ENCODE measurements at regions not wholly inside any gene's neighbourhood (a gene's known extent, or its start where the extent isn't known, plus 50 kb on each side); places are given as distances from the start of the nearest gene placed in this dataset.

DNA sequence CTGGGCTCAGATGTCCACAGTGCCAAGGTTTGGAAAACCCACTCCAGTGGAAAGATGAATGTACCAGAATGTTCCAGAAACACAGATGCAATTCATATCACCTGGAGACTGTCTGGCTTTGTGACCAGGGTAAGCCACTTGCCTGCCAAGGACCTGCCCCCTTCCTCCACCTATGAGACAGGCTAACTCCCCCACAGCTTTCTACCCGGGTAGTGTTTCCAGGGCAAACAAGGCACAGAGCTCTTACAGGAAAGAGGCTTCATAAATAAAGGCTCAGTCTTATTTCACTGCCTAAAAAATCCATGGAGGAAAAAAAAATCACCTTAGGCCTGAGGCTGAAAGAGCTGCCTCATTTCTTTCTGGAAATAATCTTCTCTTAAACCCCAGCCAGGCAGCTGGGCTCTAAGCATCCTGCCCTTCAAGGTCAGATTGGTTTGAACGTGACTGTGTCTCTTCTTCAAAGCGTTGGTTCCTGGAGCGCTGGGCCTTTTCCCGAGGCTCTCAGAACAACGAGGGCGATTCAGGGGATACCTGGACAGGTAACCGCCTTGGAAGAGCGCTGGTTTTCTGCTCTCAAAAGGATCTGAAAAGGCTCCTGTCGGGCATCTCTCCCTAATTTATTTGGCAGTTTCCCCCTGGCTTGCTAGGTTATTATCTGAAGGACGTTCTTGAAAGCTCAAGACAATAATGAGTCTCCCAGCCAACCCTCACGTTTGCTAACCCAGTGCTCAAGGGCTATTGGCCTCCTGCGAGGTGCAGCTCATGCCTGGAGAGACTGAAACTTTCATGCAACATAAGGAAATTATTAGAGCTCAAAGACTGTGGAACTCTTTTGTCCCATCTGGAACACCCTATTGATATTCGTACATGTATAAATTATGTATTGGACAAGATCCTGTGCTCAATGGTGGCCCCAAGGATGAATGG lies 199.2 kb upstream of the PMEPA1 start:
- no peak for DNase-seq

DNA sequence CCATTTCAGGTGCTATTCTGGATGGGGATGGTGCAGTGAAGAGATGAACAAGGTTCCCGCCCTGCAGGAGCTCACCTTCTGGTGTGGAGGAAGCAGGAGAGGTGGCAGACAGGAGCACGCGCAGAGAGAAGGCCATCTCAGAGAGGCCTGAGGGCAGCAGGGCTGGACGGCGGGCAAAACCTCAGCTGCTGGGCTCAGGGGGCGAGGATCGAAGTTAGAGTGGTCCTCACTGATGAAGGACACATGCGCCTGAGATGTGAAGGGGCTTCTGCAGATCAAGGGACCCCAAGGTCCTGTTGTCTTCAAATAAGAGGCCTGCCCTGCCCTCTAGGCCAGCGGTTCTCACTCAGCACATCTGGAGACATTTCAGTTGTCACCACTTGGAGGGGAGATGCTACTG lies 198.4 kb upstream of the PMEPA1 start:
- DNase-seq: no peak

DNA sequence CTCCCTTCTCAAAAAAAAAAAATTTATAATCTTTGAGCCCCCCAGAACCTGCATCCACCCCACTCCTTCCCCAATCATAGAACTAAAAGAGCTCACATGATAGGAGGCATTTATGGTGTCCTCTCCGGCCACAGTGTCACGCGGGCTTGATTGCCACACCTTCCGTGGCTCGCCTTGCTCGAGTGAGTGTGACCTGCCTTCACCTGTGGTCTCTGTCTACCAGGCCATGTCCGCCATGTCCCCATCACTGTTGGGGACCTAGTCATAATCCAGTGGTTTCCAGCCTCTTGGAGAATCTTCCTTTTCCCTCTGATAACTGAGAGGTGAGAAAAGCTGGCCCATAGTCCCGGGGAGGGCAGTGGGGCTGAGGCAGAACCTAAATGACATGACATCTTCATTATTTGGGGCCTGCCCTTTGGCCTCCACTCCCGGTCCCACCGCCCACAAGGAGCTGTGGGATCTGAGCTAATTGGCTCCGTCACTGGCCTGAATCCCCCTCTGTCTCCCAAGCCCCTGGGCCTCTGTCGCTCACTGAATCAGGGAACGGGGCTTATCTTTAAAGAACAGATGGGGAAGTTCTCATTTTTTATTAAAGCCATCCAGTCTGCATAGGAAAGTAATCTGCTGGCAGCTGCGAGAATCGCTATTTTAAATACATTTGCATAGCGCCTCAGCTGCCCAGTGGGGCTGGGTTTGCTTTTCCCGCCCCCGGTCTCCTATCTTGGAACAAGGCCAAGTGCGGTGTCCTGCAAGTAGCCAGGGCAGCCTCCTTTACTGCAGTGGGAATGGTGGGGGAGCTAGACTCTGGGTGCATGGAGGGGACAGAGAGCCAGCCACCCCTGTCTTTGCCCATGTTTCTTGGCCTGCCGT lies 197.6 kb upstream of the PMEPA1 start:
- no peak for DNase-seq

DNA sequence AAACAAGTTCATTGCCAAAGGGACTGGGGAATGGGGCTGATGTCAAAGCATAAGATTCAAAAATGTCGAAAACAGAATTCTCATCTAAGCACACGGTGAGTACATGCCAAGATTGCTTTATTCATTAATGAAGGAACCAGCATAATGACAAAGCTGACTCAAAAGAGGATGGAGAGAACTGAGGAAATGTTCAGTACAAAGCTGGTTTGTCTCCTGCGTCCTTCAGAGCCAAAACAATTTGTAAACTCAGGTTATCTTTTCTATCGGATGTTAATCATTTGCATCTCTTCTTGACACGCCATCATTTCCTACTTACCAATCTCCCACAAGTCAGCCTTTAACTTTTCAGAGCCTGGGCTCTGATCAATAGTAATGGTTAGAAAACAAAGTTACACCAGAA lies 195.6 kb upstream of the PMEPA1 start:
- DNase-seq: no peak

DNA sequence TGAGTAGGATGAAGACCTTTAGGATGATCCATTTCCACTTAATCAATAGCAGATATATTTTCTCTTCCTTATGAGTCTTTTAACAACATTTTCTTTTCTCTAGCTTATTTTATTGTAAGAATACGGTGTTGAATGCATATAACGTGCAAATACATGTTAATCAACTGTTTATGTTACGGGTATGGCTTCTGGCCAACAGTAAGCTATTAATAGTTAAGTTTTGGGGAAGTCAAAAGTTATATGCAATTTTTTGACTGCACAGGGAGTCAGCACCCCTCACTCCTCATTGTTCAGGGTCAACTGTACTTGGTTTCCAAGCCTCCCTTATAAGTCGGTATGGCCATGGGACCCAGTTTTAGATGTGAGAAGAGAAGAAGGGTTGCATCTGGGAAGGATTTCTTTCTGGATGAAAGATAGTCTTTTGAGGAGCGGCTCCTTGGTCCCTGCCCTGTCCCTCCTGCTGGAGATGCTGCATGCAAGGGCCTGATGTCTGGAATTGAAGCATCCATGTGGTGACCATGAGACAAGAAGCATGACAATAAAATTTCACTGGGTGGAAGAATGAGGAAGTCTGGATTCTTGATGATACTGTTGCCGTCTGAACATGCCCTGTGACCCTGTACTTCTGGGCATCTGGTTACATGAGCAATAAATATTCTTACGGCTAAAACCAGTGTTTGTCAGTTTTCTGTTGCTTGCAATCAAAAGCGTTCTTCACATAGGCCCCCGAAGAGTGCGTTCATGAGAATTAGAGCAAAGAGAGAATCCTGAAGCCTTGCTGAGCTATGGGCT lies 194.7 kb upstream of the PMEPA1 start:
- no peak for DNase-seq

DNA sequence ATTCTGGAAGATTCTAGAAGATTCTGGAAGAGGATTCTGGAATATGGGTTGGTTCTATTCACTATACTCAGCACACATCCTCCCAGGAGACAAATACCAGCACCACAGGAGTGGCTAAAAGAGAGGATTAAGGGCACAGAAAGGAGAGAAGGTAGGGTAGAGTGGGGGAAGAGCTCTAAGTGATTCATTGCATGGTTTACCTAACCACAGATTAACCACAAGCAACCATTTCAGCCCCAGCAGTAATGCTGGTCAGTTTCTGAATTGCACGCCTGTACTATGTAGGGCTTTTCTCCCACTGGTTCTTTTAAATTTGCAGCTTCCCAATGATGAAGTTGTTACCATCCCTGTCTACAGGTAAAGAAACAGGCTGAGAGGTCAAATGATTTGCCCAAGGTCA lies 192.7 kb upstream of the PMEPA1 start:
- DNase-seq: no peak

DNA sequence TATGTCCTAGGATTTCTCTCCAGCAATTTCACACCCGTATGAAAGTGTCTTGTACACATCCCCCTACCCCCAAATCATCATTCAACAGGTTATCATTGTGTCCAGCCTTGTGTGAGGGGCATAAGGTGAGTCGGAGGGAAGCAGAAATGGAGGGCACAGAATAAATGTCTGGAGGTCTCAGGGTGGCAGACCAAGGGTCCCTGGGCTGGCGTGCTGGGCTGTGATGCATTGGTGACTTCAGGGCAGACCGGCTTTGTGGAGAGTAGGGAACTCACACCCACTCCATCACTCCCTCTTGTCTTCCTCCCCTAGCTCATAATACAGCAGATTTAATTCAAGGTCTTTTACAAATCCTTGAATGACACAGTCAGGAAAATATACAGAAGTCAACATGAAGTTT lies 191.7 kb upstream of the PMEPA1 start:
- DNase-seq: no peak

DNA sequence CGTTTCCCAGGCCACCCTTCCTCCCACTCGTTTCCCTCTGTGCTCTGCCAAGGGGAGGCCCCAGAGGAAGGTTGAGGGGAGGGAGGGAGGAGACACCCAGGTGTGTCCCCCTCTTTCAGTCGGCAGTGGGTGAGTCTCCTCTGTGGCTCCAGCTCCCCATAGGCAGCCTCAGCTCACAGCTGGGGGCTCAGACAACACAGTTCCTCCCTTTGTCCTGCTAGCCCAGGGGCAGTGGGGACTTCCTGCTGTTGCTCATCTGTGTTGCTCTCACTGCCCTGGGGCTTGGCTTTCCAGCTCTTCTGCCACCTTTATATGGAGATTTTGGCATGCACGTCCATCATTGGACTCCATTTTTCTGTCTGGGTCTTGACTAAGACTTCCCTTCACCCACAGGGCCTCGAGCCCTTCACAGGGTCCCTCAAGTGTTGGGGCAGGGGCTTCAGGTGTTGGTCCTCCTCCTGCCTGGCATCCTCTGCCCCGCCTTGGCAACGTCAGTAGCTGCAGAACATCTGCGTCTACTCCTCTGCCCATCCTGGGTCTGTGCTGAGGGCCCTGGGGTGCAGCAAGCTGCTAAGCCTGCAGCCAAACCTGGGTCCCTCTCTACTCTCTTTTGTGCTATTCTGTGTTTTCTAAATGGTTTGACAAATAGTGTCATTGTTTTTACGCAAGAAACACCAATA lies 190.6 kb upstream of the PMEPA1 start:
- no peak for DNase-seq

DNA sequence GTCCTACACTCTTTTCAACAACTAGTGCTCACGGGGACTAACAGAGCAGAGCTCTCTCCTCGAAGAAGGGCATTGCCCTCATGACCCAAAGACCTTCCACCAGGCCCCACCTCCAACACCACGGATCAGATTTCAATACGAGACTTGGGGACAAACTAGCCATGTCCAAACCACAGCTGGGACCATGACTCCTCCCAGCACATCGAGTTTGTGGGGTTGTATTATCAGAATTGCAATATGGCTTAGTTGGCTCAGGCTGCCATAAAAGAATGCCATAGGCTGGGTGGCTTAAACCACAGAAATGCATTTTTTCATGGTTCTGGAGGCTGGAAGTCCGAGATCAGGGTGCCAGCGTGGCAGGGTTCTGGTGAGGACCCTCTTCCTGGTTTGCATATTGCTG lies 189.7 kb upstream of the PMEPA1 start:
- no peak for DNase-seq

DNA sequence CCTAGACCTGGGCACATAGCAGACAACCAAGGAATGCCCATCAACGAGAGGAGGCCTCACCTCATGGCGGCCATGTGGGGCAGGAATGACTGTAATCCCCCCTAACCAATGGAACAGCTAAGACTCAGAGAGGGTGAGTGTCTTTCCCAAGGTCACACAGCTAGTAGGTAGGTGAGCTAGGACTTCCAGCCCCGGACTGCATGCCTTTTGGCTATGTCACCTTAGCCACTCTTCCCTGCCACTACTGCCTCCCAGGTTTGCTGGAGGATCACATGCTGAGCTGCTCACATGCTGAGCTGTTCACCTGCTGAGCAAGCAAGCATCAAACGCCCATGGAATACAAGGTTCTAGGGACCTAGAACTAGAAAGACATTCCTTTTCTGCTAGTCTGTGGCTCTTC lies 188.5 kb upstream of the PMEPA1 start:
- DNase-seq: no peak

DNA sequence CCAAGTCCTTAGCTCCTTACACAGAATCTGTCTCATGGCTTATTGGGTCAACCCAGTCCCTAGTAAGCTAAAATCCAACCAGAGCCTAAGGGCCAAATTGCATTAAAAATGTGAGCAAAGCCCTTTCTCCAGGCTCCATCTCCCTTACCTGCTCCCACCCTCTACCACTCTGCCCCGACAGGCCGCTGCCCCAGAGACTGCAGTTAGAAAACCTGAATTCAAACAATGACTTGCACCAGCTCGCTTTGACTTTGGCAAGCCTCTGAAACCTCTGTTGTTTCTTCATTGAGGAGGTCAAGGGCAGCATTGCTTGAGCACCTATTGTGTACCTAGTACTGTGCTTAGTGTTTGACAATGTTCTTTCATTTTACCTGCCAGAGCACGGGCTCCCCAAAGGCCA lies 188.1 kb upstream of the PMEPA1 start:
- no peak for DNase-seq

DNA sequence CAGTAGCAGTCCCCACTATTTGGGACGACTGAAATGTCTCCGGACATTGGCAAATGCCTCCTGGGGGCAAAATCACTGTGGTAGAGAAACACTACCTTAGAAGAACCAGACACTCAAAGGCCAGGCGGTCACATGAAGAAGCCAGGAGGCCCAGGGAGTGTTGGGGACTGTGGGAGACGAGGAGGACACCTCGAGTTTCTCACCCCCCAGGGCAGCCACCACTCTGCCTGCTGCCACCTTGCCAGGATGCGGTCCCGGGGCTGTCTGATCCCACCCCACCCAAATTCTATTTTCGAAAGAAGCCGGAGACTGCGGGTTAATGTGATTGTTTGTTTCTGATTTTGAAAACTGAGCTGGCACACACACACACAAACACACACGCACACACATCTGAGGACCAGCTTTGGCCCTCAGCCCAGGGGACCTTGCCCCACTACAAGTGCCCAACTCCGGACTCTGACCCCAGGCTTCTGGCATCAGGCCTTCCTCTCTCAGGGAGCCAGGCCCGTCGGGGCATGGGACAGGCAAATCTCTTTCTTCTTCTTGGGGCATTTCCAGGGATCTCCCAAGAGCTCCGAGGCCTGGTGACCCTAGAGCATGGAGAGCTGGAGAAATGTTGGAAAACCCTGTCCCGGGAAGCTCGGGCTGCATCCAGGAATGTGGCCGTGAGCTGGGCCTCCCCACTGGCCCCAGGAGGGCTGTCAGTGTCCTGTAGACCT lies 187.5 kb upstream of the PMEPA1 start:
- no peak for DNase-seq

DNA sequence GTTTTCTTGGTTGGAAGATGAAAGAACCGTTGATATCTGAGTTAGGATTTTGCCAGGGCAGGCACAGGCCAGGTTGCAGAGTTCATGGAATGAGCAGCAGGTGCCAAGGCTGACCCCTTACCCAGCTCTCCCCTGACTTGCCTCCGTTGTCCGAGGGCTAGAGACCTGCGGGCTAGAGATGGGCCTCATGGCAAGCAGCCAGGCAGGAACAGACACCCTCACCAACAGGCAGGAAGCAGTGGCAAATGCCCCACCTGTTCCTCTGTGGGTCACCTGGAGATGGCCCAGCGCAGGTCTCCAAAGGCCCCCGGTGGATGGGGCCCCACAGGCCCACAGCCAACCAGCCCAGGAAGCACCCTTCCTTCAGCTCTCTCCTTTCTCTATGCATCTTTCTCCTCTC lies 186.7 kb upstream of the PMEPA1 start:
- no peak for DNase-seq

DNA sequence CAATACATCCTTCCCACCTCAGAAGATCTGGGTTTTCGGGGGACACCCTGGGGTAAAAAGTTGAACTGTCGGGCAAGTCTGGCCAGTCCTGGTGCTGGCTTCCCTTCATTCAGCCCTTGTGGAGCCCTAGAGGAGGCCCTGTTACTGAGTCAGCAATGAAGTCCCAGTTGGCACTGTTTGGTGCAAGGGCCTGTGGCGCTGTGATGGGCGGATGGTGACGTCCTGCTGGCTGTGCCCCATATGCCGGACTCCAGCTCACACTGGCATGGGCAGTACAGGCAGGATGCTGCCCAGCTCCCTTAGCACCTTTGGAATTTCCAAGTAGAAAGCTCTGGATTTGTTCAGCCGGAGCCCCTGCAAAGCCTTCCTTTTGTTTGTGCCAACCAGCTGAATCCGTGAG lies 186.2 kb upstream of the PMEPA1 start:
- no peak for DNase-seq

DNA sequence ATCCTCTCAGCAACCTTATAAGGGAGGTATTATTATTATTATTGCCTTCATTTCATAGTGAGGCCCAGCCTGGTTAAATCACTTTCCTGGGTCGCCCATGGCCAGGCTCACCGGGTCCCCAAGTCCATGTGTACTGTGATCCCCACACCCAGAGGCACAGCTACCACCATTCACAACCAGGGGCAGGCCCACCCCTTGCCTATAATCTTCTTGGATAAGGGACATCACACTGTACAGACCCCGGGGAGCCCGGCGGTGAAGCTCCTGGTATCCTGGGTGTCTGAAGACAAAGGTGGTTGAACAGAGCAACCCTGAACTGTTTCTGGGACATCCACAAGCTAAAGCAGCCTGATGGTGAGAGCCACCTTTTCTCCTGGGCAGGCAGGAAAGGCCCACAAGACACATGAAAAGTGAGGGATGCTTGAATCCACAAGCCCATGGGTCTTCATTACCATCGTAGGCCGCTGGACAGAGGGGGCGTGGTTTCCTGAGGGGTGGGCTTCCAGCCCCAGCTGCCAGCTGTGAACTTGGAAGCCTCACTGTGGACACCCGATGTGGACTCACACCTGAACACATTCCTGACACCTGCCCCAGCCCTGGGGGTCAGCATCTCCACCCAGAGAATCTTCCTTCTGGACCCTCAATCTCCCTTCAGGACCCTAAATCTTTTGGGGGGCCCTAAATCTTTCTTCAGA lies 185.5 kb upstream of the PMEPA1 start:
- no peak for DNase-seq

DNA sequence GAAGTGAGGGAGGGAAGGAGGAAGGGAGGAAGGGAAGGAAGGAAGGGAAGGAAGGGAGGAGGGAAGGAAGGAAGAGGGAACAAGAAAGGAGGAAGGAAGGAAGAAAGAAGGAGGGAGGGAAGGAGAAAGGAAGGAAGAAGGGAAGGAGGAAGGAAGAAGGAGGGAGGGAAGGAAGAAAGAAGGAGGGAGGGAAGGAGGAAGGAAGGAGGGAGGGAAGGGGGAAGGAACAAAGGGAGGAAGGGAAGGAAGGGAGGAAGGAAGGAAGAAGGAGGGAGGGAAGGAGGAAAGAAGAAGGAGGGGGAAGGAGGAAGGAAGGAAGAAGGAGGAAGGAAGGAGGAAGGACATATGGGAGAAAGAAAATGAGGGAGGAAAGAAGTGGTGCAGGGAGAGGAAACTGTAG lies 184.7 kb upstream of the PMEPA1 start:
- no peak for DNase-seq

DNA sequence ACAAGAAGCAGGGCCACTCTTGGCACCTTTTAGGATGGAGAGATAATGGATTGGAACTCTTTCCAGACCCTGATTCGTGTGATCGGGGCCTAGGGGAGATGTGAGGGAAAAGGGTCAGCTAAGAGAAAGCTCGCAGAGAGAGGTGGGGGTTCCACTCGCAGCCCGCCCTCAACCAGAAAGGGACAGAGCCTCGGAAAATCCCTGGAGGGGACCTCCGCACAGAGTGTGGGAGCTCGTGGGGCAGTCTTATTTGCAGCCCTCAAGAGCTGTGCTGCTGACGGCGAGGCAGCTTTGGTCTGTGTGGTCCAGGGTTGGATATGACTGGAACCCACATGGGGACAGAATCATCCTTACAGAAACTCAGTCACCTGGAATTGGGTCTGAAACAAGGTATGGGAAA lies 184.3 kb upstream of the PMEPA1 start:
- no peak for DNase-seq

DNA sequence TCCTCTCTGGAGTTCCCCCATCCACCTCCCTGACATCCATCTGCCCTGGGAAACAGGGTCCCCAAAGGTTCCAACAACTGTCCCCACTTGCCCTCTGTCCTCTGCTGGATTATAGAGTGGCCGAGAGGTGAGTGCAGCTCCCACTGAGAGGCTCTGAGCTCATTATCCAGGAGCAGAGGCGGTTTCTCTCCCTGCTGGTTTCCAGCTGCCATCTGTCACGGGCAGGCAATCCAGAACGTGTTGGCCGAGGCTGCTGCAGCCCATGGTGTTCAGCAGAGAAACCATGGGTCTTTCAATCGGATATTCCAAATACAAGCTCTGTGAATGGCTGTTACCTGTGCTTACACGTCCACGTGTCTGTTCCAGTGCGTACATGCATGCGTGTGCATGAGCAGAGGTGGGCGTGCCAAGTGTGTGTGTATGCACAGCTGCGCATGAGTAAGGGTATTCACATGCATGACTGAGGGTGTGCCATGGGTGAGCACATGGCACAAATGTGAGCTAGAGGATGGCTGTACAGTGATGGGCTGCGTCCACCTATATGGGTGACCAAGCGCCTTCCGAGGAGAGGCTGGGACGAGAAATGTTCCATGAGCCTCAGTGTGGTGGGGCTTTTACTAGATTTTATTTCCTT lies 183.7 kb upstream of the PMEPA1 start:
- DNase-seq: no peak

DNA sequence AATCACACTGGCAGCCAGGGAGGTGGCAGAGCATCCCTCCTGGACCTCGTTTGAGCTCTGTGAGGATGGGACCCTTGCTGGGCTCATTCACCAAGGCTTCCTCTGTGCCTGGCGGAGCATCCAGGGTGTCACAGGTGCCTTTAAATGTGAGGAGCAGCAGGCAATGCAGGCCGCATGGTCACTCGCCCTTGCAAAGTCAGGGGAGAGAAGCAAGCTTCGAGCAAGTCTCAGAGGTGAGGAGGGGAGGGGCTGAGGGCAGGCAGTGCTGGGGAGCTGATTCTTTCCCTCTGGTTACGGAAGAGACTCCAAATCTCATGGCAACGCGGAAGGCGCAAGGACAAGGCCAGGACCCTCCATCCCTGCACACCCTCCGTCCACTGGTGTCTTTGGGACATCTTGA lies 182.7 kb upstream of the PMEPA1 start:
- no peak for DNase-seq

DNA sequence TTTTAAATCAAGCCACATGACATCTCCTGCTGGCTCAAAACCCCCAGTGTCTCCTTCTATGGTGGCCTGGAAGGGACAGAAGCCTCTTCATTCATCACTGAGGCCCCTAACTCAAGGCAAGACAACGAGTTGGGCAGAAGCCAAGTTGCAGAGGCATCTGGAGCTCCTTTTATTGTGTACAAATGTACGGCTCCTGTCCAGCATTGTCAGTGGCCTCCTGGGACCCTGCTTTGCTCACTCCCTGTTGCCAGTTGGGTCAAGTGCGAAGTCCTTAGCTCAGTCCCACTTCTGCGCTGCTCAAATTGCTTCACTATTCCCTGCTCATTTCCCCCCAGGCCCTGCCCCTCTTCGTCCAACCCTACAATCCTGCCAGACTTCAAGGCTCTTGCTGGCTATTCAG lies 181.2 kb upstream of the PMEPA1 start:
- no peak for DNase-seq
